ENCODE measurements at regions not wholly inside any gene's neighbourhood (a gene's known extent, or its start where the extent isn't known, plus 50 kb on each side); places are given as distances from the start of the nearest gene placed in this dataset.
"Not testable (repeated sequence)": the region's sequence is repeated elsewhere in the genome, so short reads cannot be mapped to it uniquely, and the experiment has no call there.

GRCh38 chr5:114099161-114099560 is 262.7 kb upstream of the KCNN2 start:
- Mint-ChIP-seq H3K27ac (no peak overlapping the region), H3K36me3 (no peaks in the 10 kb centered on the region), H3K4me1 (no peaks in the 10 kb centered on the region), H3K4me3 (no peak overlapping the region), H3K27me3 (no peaks in the 10 kb centered on the region), H3K9me3 (peaks cover 0 to 2% of the 10 kb centered on the region in 2 donors)
- DNase-seq = no peak
- no peak for ATAC-seq (replicated peaks)

- peaks cover 0 to 4% of the 10 kb centered on the region in 2 donors for H3K9me3 Mint-ChIP-seq
- no peaks in the 10 kb centered on the region for H3K4me1 Mint-ChIP-seq
- no peaks in the 10 kb centered on the region for H3K27me3 Mint-ChIP-seq
- no peak for DNase-seq
- peak; percentile 36 to 52 for ATAC-seq (replicated peaks)
- H3K4me3 Mint-ChIP-seq = no peak overlapping the region
- no peak overlapping the region for H3K27ac Mint-ChIP-seq
- no peaks in the 10 kb centered on the region for H3K36me3 Mint-ChIP-seq
Measured at GRCh38 chr5:114101153-114101552, 260.7 kb upstream of the KCNN2 start.

GRCh38 chr5:114113604-114114003 is 248.3 kb upstream of the KCNN2 start:
- no peaks in the 10 kb centered on the region for H3K4me1 Mint-ChIP-seq
- H3K27me3 Mint-ChIP-seq = no peaks in the 10 kb centered on the region
- DNase-seq (no peak), ATAC-seq (replicated peaks) (no peak)
- H3K4me3 Mint-ChIP-seq = no peak overlapping the region
- no peak overlapping the region for H3K27ac Mint-ChIP-seq
- H3K9me3 Mint-ChIP-seq = peaks cover 0 to 1% of the 10 kb centered on the region in 2 donors
- no peaks in the 10 kb centered on the region for H3K36me3 Mint-ChIP-seq

GRCh38 chr5:114116981-114117380 is 244.9 kb upstream of the KCNN2 start:
- no peaks in the 10 kb centered on the region for H3K27me3 Mint-ChIP-seq
- ATAC-seq (replicated peaks) (no peak), DNase-seq (no peak)
- no peak overlapping the region for H3K4me3 Mint-ChIP-seq
- no peaks in the 10 kb centered on the region for H3K4me1 Mint-ChIP-seq
- H3K9me3 Mint-ChIP-seq = peaks cover 0 to 1% of the 10 kb centered on the region in 2 donors
- no peaks in the 10 kb centered on the region for H3K36me3 Mint-ChIP-seq
- no peak overlapping the region for H3K27ac Mint-ChIP-seq

- H3K9me3 Mint-ChIP-seq = peaks cover 0 to 3% of the 10 kb centered on the region in 2 donors
- H3K27me3 Mint-ChIP-seq = no peaks in the 10 kb centered on the region
- no peaks in the 10 kb centered on the region for H3K36me3 Mint-ChIP-seq
- no peak for DNase-seq
- no peak for ATAC-seq (replicated peaks)
- H3K27ac Mint-ChIP-seq = no peak overlapping the region
- H3K4me3 Mint-ChIP-seq = no peak overlapping the region
- H3K4me1 Mint-ChIP-seq = no peaks in the 10 kb centered on the region
Measured at GRCh38 chr5:114118511-114118910, 243.4 kb upstream of the KCNN2 start.

GRCh38 chr5:114120166-114120565 is 241.7 kb upstream of the KCNN2 start:
- no peak for DNase-seq
- Mint-ChIP-seq H3K27ac (no peak overlapping the region), H3K4me1 (no peaks in the 10 kb centered on the region), H3K36me3 (no peaks in the 10 kb centered on the region), H3K9me3 (peaks cover 0 to 3% of the 10 kb centered on the region in 2 donors), H3K27me3 (no peaks in the 10 kb centered on the region), H3K4me3 (no peak overlapping the region)
- ATAC-seq (replicated peaks) = no peak

- Mint-ChIP-seq H3K9me3 (peaks cover 2 to 9% of the 10 kb centered on the region in 2 donors), H3K4me1 (no peaks in the 10 kb centered on the region), H3K36me3 (no peaks in the 10 kb centered on the region), H3K27me3 (no peaks in the 10 kb centered on the region), H3K4me3 (no peak overlapping the region), H3K27ac (no peak overlapping the region)
- DNase-seq (no peak), ATAC-seq (replicated peaks) (no peak)
Measured at GRCh38 chr5:114122852-114123251, 239.0 kb upstream of the KCNN2 start.

- Mint-ChIP-seq H3K4me1 (no peaks in the 10 kb centered on the region), H3K27me3 (no peaks in the 10 kb centered on the region), H3K4me3 (no peak overlapping the region), H3K9me3 (peaks cover 6 to 12% of the 10 kb centered on the region in 2 donors), H3K27ac (no peak overlapping the region), H3K36me3 (no peaks in the 10 kb centered on the region)
- ATAC-seq (replicated peaks) (no peak), DNase-seq (no peak)
Measured at GRCh38 chr5:114123654-114124053, 238.2 kb upstream of the KCNN2 start.

- no peaks in the 10 kb centered on the region for H3K27me3 Mint-ChIP-seq
- no peaks in the 10 kb centered on the region for H3K4me1 Mint-ChIP-seq
- no peak overlapping the region for H3K27ac Mint-ChIP-seq
- H3K36me3 Mint-ChIP-seq = no peaks in the 10 kb centered on the region
- DNase-seq (no peak), ATAC-seq (replicated peaks) (no peak)
- H3K4me3 Mint-ChIP-seq = no peak overlapping the region
- peaks cover 23 to 32% of the 10 kb centered on the region in 2 donors for H3K9me3 Mint-ChIP-seq
Measured at GRCh38 chr5:114146398-114146797, 215.5 kb upstream of the KCNN2 start.

- Mint-ChIP-seq H3K4me3 (no peak overlapping the region), H3K27ac (no peak overlapping the region), H3K27me3 (no peaks in the 10 kb centered on the region), H3K9me3 (peaks cover 28 to 29% of the 10 kb centered on the region in 2 donors), H3K36me3 (no peaks in the 10 kb centered on the region), H3K4me1 (no peaks in the 10 kb centered on the region)
- DNase-seq (no peak), ATAC-seq (replicated peaks) (no peak)
Measured at GRCh38 chr5:114148253-114148652, 213.6 kb upstream of the KCNN2 start.

GRCh38 chr5:114148728-114149127 is 213.1 kb upstream of the KCNN2 start:
- peaks cover 28 to 29% of the 10 kb centered on the region in 2 donors for H3K9me3 Mint-ChIP-seq
- not testable (repeated sequence) for ATAC-seq (replicated peaks); H3K36me3 Mint-ChIP-seq; DNase-seq; H3K27ac Mint-ChIP-seq; H3K4me3 Mint-ChIP-seq; H3K4me1 Mint-ChIP-seq; H3K27me3 Mint-ChIP-seq

GRCh38 chr5:114152656-114153360 is 209.1 kb upstream of the KCNN2 start:
- ATAC-seq (replicated peaks) (no peak), DNase-seq (no peak)
- H3K9me3 Mint-ChIP-seq = peaks cover 29 to 43% of the 10 kb centered on the region in 2 donors
- H3K4me1 Mint-ChIP-seq = no peaks in the 10 kb centered on the region
- H3K4me3 Mint-ChIP-seq = no peak overlapping the region
- no peaks in the 10 kb centered on the region for H3K36me3 Mint-ChIP-seq
- no peak overlapping the region for H3K27ac Mint-ChIP-seq
- no peaks in the 10 kb centered on the region for H3K27me3 Mint-ChIP-seq

- ATAC-seq (replicated peaks) (no peak), DNase-seq (no peak)
- H3K27me3 Mint-ChIP-seq = no peaks in the 10 kb centered on the region
- H3K4me1 Mint-ChIP-seq = no peaks in the 10 kb centered on the region
- H3K9me3 Mint-ChIP-seq = peaks cover 27 to 40% of the 10 kb centered on the region in 2 donors
- H3K4me3 Mint-ChIP-seq = no peak overlapping the region
- H3K36me3 Mint-ChIP-seq = no peaks in the 10 kb centered on the region
- H3K27ac Mint-ChIP-seq = no peak overlapping the region
Measured at GRCh38 chr5:114153392-114153791, 208.5 kb upstream of the KCNN2 start.

GRCh38 chr5:114153833-114154232 is 208.0 kb upstream of the KCNN2 start:
- Mint-ChIP-seq H3K27me3 (no peaks in the 10 kb centered on the region), H3K36me3 (no peaks in the 10 kb centered on the region), H3K4me3 (no peak overlapping the region), H3K27ac (no peak overlapping the region), H3K9me3 (peaks cover 23 to 36% of the 10 kb centered on the region in 2 donors), H3K4me1 (no peaks in the 10 kb centered on the region)
- ATAC-seq (replicated peaks) (no peak), DNase-seq (no peak)

GRCh38 chr5:114166081-114166480 is 195.8 kb upstream of the KCNN2 start:
- no peak overlapping the region for H3K4me3 Mint-ChIP-seq
- no peaks in the 10 kb centered on the region for H3K36me3 Mint-ChIP-seq
- H3K9me3 Mint-ChIP-seq = peaks cover 4 to 9% of the 10 kb centered on the region in 2 donors
- no peak for DNase-seq
- no peaks in the 10 kb centered on the region for H3K27me3 Mint-ChIP-seq
- H3K27ac Mint-ChIP-seq = no peak overlapping the region
- no peak for ATAC-seq (replicated peaks)
- H3K4me1 Mint-ChIP-seq = no peaks in the 10 kb centered on the region

Data from stimulated activated naive B cell treated with anti-CD40 and anti-IgM and Interleukin-4, amounts not matched to agents 10 μg/mL and 1 μg/mL and 100 μg/mL, for 72 hours (primary cell).